ENCODE measurements at regions not wholly inside any gene's neighbourhood (a gene's known extent, or its start where the extent isn't known, plus 50 kb on each side); places are given as distances from the start of the nearest gene placed in this dataset.
A peak's percentile ranks its signal among the peaks of the same experiment; 100 is the strongest.

GRCh38 chr20:23245553-23246181 lies 104.9 kb upstream of the NXT1 start:
- no peak overlapping the region for H3K4me3 ChIP-seq (ENCODE audit: insufficient read depth, low read depth, low read length)
- CTCF ChIA-PET, result no interaction called here
- DNase-seq, result peak; percentile 33
- no CpG with 5 or more reads among the region's 11 CpGs for WGBS, 2 experiments (ENCODE audit: extremely low coverage in 2 of 2, insufficient read length in 1 of 2)
- POLR2A ChIA-PET (ENCODE audit: unreplicated experiment), result no interaction called here
- no peak overlapping the region for H3K18ac ChIP-seq (ENCODE audit: low read depth, low read length)
- no peaks in the 10 kb centered on the region for H3K36me3 ChIP-seq (ENCODE audit: control insufficient read depth, insufficient read depth, low read length)
- ATAC-seq (ENCODE audit: low read depth), result peak; percentile 96
- H3K27me3 ChIP-seq (ENCODE audit: control insufficient read depth, insufficient read depth, low read length), result peaks cover 9% of the 10 kb centered on the region; the same call in 1 of the 2 replicates
- H3K23ac ChIP-seq (ENCODE audit: low read depth, low read length), result no peak overlapping the region
- no TSS peak for BruUV-seq (replicated peaks)
- H3K9me3 ChIP-seq (ENCODE audit: control insufficient read depth, insufficient read depth, low read length), result no peaks in the 10 kb centered on the region
- in situ Hi-C loops (cut with MboI; ENCODE audit: low sequenced_read_pairs), result no loop called here
- dilution Hi-C loops (cut with HindIII; ENCODE audit: low sequenced_read_pairs, unreplicated experiment), result no loop called here
- no peak overlapping the region for H3K14ac ChIP-seq (replicated peaks; ENCODE audit: low read depth, low read length)
- H2BK5ac ChIP-seq (ENCODE audit: low read depth, low read length, poor library complexity, severe bottlenecking), result no peak overlapping the region
- H2BK120ac ChIP-seq (ENCODE audit: low read depth, low read length), result no peak overlapping the region
- peak overlapping the region; percentile 29; the same call in 1 of the 2 replicates for H2BK20ac ChIP-seq (ENCODE audit: low read depth, low read length)
- no peak overlapping the region for H3K4ac ChIP-seq (ENCODE audit: low read depth, low read length)
- H3K27ac ChIP-seq (ENCODE audit: insufficient read depth, low read length), result no peak overlapping the region
- no peaks in the 10 kb centered on the region for H3K9me1 ChIP-seq (ENCODE audit: insufficient read depth, low read length)
- H3K56ac ChIP-seq (ENCODE audit: extremely low read depth, insufficient read depth, low read length), result no peak overlapping the region
- no peak overlapping the region for H4K8ac ChIP-seq (ENCODE audit: low read depth in 2 of 2, low read length in 2 of 2)
- H4K5ac ChIP-seq (ENCODE audit: low read depth, low read length), result no peak overlapping the region
- H2AK5ac ChIP-seq (ENCODE audit: low read depth, low read length), result no peak overlapping the region
- H3K4me1 ChIP-seq (ENCODE audit: control insufficient read depth, insufficient read depth, low read length), result no peaks in the 10 kb centered on the region; the same call in 1 of the 2 replicates
- TF ChIP-seq RAD21 (IDR thresholded peaks at IDR 0.05; ENCODE audit: low read length) (peak; percentile 46), SMC3 (IDR thresholded peaks at IDR 0.05; ENCODE audit: low read depth, low read length) (peak; percentile 36), MAZ (IDR thresholded peaks at IDR 0.05; ENCODE audit: borderline replicate concordance, low read depth, low read length) (no peak), USF2 (IDR thresholded peaks at IDR 0.05; ENCODE audit: low read depth, low read length) (no peak)
- TF ChIP-seq, protein P1, sequence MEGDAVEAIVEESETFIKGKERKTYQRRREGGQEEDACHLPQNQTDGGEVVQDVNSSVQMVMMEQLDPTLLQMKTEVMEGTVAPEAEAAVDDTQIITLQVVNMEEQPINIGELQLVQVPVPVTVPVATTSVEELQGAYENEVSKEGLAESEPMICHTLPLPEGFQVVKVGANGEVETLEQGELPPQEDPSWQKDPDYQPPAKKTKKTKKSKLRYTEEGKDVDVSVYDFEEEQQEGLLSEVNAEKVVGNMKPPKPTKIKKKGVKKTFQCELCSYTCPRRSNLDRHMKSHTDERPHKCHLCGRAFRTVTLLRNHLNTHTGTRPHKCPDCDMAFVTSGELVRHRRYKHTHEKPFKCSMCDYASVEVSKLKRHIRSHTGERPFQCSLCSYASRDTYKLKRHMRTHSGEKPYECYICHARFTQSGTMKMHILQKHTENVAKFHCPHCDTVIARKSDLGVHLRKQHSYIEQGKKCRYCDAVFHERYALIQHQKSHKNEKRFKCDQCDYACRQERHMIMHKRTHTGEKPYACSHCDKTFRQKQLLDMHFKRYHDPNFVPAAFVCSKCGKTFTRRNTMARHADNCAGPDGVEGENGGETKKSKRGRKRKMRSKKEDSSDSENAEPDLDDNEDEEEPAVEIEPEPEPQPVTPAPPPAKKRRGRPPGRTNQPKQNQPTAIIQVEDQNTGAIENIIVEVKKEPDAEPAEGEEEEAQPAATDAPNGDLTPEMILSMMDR (conservative IDR thresholded peaks at IDR 0.05; ENCODE audit: low read depth, low read length), result peak; percentile 48
- H3K79me1 ChIP-seq (ENCODE audit: low read depth in 1 of 2, low read length in 2 of 2), result no peaks in the 10 kb centered on the region
- H3K9ac ChIP-seq (ENCODE audit: low read depth, low read length), result no peak overlapping the region
- H2AFZ ChIP-seq (replicated peaks; ENCODE audit: low read length, poor library complexity), result no peak overlapping the region
- H4K91ac ChIP-seq (ENCODE audit: insufficient read depth, low read depth, low read length), result no peak overlapping the region
- no peak overlapping the region for H3K4me2 ChIP-seq (ENCODE audit: low read depth, low read length)
- no peak overlapping the region for H2BK15ac ChIP-seq (ENCODE audit: low read depth, low read length)
- H2AK9ac ChIP-seq (replicated peaks; ENCODE audit: low read depth, low read length, poor library complexity), result peak overlapping the region; percentile 51
- intact Hi-C loops (cut with micrococcal nuclease), result loop anchor here (2.0 kb wide), 1 partner anchor 555 kb away; no protein-coding TSS in a partner anchor
- no peaks in the 10 kb centered on the region for H4K20me1 ChIP-seq (ENCODE audit: insufficient read depth, low read length)
